Keratinocyte (primary cell): ENCODE measurements at regions not wholly inside any gene's neighbourhood (a gene's known extent, or its start where the extent isn't known, plus 50 kb on each side); places are given as distances from the start of the nearest gene placed in this dataset.

Source experiments
- DNase-seq: peaks from one replicate; pipeline ENCODE4 v3.0.0-alpha.2; 2011; ENCODE audit warnings: low read depth, missing footprints, low spot score
- FAIRE-seq: peaks from 2 replicates; lab custom pipeline; 2011; peaks lifted over from hg19 to GRCh38; lab: Jason Lieb, UNC
- H2AFZ ChIP-seq: 2 replicates; pipeline ENCODE4 v1.6.0; 2012; ENCODE audit warnings: low read length, control low read depth, inconsistent platforms; ENCODE audit not compliant: control insufficient read depth
- H3K27ac ChIP-seq: 2 replicates; pipeline ENCODE4 v1.5.1; 2011; ENCODE audit warnings: low read length; ENCODE audit not compliant: control insufficient read depth, insufficient read depth
- H3K27me3 ChIP-seq: 3 replicates; pipeline ENCODE4 v1.6.0; 2011; ENCODE audit warnings: low read length; ENCODE audit not compliant: control insufficient read depth, insufficient read depth; ENCODE audit errors: extremely low read depth
- H3K36me3 ChIP-seq, 2 experiments: 2 replicates in 1 of 2; 3 replicates in 1 of 2; pipeline ENCODE4 v1.5.1; 2011; ENCODE audit warnings: low read length in 2 of 2, mild to moderate bottlenecking in 1 of 2; ENCODE audit not compliant: control insufficient read depth in 2 of 2, insufficient read depth in 2 of 2; ENCODE audit errors: extremely low read depth in 1 of 2
- H3K4me1 ChIP-seq: 3 replicates; pipeline ENCODE4 v1.5.1; 2011; ENCODE audit warnings: low read length; ENCODE audit not compliant: control insufficient read depth, insufficient read depth; ENCODE audit errors: extremely low read depth
- H3K4me2 ChIP-seq: 3 replicates; pipeline ENCODE4 v1.6.0; 2011; ENCODE audit warnings: low read depth, low read length; ENCODE audit not compliant: control insufficient read depth, insufficient read depth; ENCODE audit errors: extremely low read depth
- H3K4me3 ChIP-seq, 3 experiments: fragments of 200-600 bp in 1 of 3; sonication (generic) in 1 of 3; 2 replicates in 2 of 3; 3 replicates in 1 of 3; pipeline ENCODE4 v1.5.1; 2011 to 2016; ENCODE audit warnings: low read length in 3 of 3, mild to moderate bottlenecking in 3 of 3, control low read depth in 2 of 3, inconsistent platforms in 1 of 3, low read depth in 1 of 3, mixed read lengths in 1 of 3, mixed run types in 1 of 3, moderate library complexity in 1 of 3; ENCODE audit not compliant: control insufficient read depth in 2 of 3, insufficient read depth in 2 of 3; ENCODE audit errors: extremely low read depth in 1 of 3
- H3K79me2 ChIP-seq: 2 replicates; pipeline ENCODE4 v1.6.0; 2012; ENCODE audit warnings: low read length; ENCODE audit not compliant: control insufficient read depth, insufficient read depth
- H3K9ac ChIP-seq: 3 replicates; pipeline ENCODE4 v1.6.0; 2011; ENCODE audit warnings: low read length; ENCODE audit not compliant: control insufficient read depth, insufficient read depth; ENCODE audit errors: extremely low read depth
- H3K9me1 ChIP-seq: 3 replicates; pipeline ENCODE4 v1.6.0; 2011; ENCODE audit warnings: low read length; ENCODE audit not compliant: control insufficient read depth, insufficient read depth; ENCODE audit errors: extremely low read depth
- H3K9me3 ChIP-seq: 2 replicates; pipeline ENCODE4 v1.5.1; 2012; ENCODE audit warnings: low read depth, low read length; ENCODE audit not compliant: control insufficient read depth
- H4K20me1 ChIP-seq: 3 replicates; pipeline ENCODE4 v1.6.0; 2011; ENCODE audit warnings: low read length; ENCODE audit not compliant: control insufficient read depth, insufficient read depth; ENCODE audit errors: extremely low read depth
- CTCF ChIP-seq, 3 experiments: IDR thresholded peaks in 1 of 3; conservative IDR thresholded peaks in 1 of 3; optimal IDR thresholded peaks in 1 of 3; 2 replicates in 2 of 3; 3 replicates in 1 of 3; pipeline versions ENCODE3 to v1.5.1; 2011; ENCODE audit warnings: low read length in 3 of 3, mild to moderate bottlenecking in 3 of 3, moderate library complexity in 2 of 3, control low read depth in 1 of 3, inconsistent platforms in 1 of 3; ENCODE audit not compliant: insufficient read depth in 2 of 3; ENCODE audit errors: extremely low read depth in 1 of 3
- EZH2 ChIP-seq: IDR thresholded peaks from one replicate; pipeline ENCODE4 v1.6.1; 2012; ENCODE audit warnings: inconsistent platforms, mild to moderate bottlenecking, low read length, moderate library complexity
- dilution Hi-C: fragments of 300-500 bp; cut with MboI; formaldehyde crosslinking; loops from one replicate; pipeline ENCODE4 v1.7.0; 2020; ENCODE audit warnings: low sequenced_read_pairs; ENCODE audit not compliant: extremely low pct_ligation_motif_present

GRCh38 chr13:91142572-91142971 is 204.9 kb upstream of the MIR17HG start:
- DNase-seq (no peak), FAIRE-seq (no peak)
- no peak overlapping the region for H3K4me3 ChIP-seq
- H4K20me1 ChIP-seq: no peaks in the 10 kb centered on the region
- H3K9ac ChIP-seq: no peak overlapping the region
- H3K36me3 ChIP-seq: no peaks in the 10 kb centered on the region
- no peaks in the 10 kb centered on the region for H3K4me1 ChIP-seq
- dilution Hi-C loops: no loop called here
- H3K27ac ChIP-seq: no peak overlapping the region
- no peak overlapping the region for H3K4me2 ChIP-seq
- TF ChIP-seq EZH2 (no peak), CTCF (optimal IDR thresholded peaks at IDR 0.05 in 1 of 3, IDR thresholded peaks at IDR 0.05 in 1 of 3, conservative IDR thresholded peaks at IDR 0.05 in 1 of 3; ENCODE audit: extremely low read depth in 1 of 3, insufficient read depth in 2 of 3, low read length in 3 of 3) (no peak)
- no peaks in the 10 kb centered on the region for H3K79me2 ChIP-seq
- H3K27me3 ChIP-seq: no peaks in the 10 kb centered on the region
- no peaks in the 10 kb centered on the region for H3K9me1 ChIP-seq
- no peak overlapping the region for H2AFZ ChIP-seq
- no peaks in the 10 kb centered on the region for H3K9me3 ChIP-seq

GRCh38 chr13:91144054-91144453 is 203.4 kb upstream of the MIR17HG start:
- H3K79me2 ChIP-seq: no peaks in the 10 kb centered on the region
- H3K4me3 ChIP-seq: no peak overlapping the region
- dilution Hi-C loops: no loop called here
- H2AFZ ChIP-seq: no peak overlapping the region
- no peak overlapping the region for H3K27ac ChIP-seq
- no peaks in the 10 kb centered on the region for H3K36me3 ChIP-seq
- no peaks in the 10 kb centered on the region for H3K27me3 ChIP-seq
- no peak for FAIRE-seq
- H3K9me1 ChIP-seq: no peaks in the 10 kb centered on the region
- H3K9ac ChIP-seq: no peak overlapping the region
- no peak overlapping the region for H3K4me2 ChIP-seq
- no peak for DNase-seq
- H4K20me1 ChIP-seq: no peaks in the 10 kb centered on the region
- TF ChIP-seq EZH2: no peak
- TF ChIP-seq CTCF (optimal IDR thresholded peaks at IDR 0.05 in 1 of 3, IDR thresholded peaks at IDR 0.05 in 1 of 3, conservative IDR thresholded peaks at IDR 0.05 in 1 of 3; ENCODE audit: extremely low read depth in 1 of 3, insufficient read depth in 2 of 3, low read length in 3 of 3): no peak
- no peaks in the 10 kb centered on the region for H3K9me3 ChIP-seq
- H3K4me1 ChIP-seq: no peaks in the 10 kb centered on the region
